GM23248 (cell line): ENCODE measurements at regions not wholly inside any gene's neighbourhood (a gene's known extent, or its start where the extent isn't known, plus 50 kb on each side); places are given as distances from the start of the nearest gene placed in this dataset.

ENCODE experiments used
- EZH2 ChIP-seq: fragments of 200-600 bp; sonication (generic); IDR thresholded peaks from 2 replicates; pipeline ENCODE4 v1.6.1; 2018; ENCODE audit warnings: antibody characterized with exemption, mild to moderate bottlenecking; ENCODE audit not compliant: insufficient read depth, poor library complexity, severe bottlenecking
- EZH2phosphoT487 ChIP-seq: fragments of 200-600 bp; sonication (generic); IDR thresholded peaks from 2 replicates; pipeline ENCODE4 v1.6.1; 2018; ENCODE audit warnings: antibody characterized with exemption, moderate library complexity, mild to moderate bottlenecking, low read depth; ENCODE audit not compliant: insufficient read depth

DNA sequence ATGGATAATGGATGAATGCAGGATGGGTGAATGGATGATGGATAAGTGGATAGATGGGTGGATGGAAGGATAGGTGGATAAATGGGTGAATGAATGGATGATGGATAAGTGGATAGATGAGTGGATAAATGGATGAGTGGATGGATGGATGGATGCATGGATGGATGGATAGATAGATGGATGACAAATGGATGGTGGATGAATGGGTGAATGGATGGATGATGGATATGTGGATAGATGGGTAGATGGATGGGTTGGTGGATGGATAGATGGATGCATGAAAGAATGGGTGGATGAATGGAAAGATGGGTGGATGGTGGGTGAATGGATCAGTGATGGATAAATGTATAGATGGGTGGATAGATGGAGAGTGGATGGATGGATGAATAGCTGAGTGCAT, 564.8 kb downstream of the MIAT start:
- TF ChIP-seq EZH2: no peak
- TF ChIP-seq EZH2phosphoT487: no peak
